ENCODE measurements at regions not wholly inside any gene's neighbourhood (a gene's known extent, or its start where the extent isn't known, plus 50 kb on each side); places are given as distances from the start of the nearest gene placed in this dataset.

GRCh38 chr15:94033014-94033682, 198.2 kb upstream of the MCTP2 start:
- no peak overlapping the region for H3K4me3 ChIP-seq (ENCODE audit: low read depth, low read length)
- DNase-seq (ENCODE audit: low read depth) = no peak
- TF ChIP-seq, protein P1, sequence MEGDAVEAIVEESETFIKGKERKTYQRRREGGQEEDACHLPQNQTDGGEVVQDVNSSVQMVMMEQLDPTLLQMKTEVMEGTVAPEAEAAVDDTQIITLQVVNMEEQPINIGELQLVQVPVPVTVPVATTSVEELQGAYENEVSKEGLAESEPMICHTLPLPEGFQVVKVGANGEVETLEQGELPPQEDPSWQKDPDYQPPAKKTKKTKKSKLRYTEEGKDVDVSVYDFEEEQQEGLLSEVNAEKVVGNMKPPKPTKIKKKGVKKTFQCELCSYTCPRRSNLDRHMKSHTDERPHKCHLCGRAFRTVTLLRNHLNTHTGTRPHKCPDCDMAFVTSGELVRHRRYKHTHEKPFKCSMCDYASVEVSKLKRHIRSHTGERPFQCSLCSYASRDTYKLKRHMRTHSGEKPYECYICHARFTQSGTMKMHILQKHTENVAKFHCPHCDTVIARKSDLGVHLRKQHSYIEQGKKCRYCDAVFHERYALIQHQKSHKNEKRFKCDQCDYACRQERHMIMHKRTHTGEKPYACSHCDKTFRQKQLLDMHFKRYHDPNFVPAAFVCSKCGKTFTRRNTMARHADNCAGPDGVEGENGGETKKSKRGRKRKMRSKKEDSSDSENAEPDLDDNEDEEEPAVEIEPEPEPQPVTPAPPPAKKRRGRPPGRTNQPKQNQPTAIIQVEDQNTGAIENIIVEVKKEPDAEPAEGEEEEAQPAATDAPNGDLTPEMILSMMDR (conservative IDR thresholded peaks at IDR 0.05; ENCODE audit: low read depth, low read length) = no peak

- H3K4me3 ChIP-seq (ENCODE audit: low read depth, low read length) = no peak overlapping the region
- TF ChIP-seq, protein P1 (conservative IDR thresholded peaks at IDR 0.05; ENCODE audit: low read depth, low read length) = no peak
- DNase-seq (ENCODE audit: low read depth) = no peak
Measured at GRCh38 chr15:94032571-94032970, 198.8 kb upstream of the MCTP2 start.

DNA sequence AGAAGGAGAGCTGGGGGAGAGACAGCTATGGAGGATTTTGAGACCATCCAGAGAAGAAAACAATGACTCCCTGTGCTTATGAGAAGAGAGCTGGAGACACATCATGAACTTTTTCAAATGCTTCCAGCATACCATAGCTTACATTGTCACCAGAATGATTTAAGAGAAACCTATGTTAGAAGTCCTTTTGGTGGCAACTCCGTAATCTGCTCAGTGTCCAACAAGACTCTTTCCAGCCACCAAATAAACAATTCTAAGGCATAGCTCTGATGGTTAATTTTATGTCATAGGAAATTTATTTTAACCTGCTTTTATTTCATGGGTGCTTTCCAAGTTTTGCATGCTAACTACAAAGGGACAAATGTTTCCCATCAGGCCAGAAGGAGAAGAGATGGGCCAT, 200.3 kb upstream of the MCTP2 start:
- DNase-seq (ENCODE audit: low read depth) = no peak

DNA sequence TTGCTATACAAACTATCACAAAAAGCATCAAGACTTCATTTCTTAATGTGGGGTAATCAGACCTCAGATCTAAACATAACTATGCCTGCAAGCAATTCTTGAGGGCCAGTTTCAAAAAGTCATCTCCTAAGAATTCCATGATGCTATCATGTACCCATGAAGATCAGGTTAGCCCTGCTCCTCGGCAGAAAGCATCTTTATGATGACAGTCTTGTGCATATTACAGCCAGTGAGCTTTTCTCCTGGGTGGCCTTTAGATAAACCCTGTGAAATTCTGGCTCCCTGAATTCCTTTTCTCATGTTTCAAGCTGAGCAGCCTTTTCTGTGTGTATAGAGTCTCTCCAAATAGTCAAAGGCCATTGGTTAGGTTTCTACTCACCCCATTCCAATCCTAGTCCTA, 201.9 kb upstream of the MCTP2 start:
- DNase-seq (ENCODE audit: low read depth) = peak; percentile 12
- TF ChIP-seq, protein P1 (conservative IDR thresholded peaks at IDR 0.05; ENCODE audit: low read depth, low read length) = no peak
- no peak overlapping the region for H3K4me3 ChIP-seq (ENCODE audit: low read depth, low read length)

More for the DNA sequence above, 200.3 kb upstream of the MCTP2 start:
- TF ChIP-seq, protein P1 (conservative IDR thresholded peaks at IDR 0.05; ENCODE audit: low read depth, low read length) = no peak
- no peak overlapping the region for H3K4me3 ChIP-seq (ENCODE audit: low read depth, low read length)

- H3K4me3 ChIP-seq (ENCODE audit: low read depth, low read length) = no peak overlapping the region
- TF ChIP-seq, protein P1 (conservative IDR thresholded peaks at IDR 0.05; ENCODE audit: low read depth, low read length) = no peak
- no peak for DNase-seq (ENCODE audit: low read depth)
Measured at GRCh38 chr15:94028809-94029208, 202.6 kb upstream of the MCTP2 start.

DNA sequence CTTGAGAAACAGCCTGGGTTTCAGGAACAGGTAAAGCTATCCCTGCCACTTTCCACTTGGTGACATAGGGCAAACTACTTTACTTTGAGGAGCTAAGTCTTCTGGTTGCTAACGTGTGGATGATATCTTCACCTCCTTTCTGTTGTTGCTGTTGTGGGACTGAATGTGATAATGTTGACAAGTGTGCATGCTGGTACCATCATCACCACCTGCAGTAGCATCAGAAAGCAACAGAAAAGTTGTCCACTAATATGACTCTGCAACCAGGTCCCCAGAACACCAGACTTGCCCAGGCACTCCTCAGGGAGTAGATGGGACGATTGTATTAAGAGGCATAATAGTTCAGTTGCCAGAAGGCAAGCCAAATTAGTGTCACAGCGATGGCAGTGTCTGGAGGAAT, 203.2 kb upstream of the MCTP2 start:
- H3K4me3 ChIP-seq (ENCODE audit: low read depth, low read length) = no peak overlapping the region
- TF ChIP-seq, protein P1 (conservative IDR thresholded peaks at IDR 0.05; ENCODE audit: low read depth, low read length) = no peak
- no peak for DNase-seq (ENCODE audit: low read depth)

GRCh38 chr15:94027581-94027980, 203.8 kb upstream of the MCTP2 start:
- TF ChIP-seq, protein P1 (conservative IDR thresholded peaks at IDR 0.05; ENCODE audit: low read depth, low read length) = no peak
- no peak for DNase-seq (ENCODE audit: low read depth)
- no peak overlapping the region for H3K4me3 ChIP-seq (ENCODE audit: low read depth, low read length)

Data from choroid plexus epithelial cell (primary cell).